ENCODE measurements at regions not wholly inside any gene's neighbourhood (a gene's known extent, or its start where the extent isn't known, plus 50 kb on each side); places are given as distances from the start of the nearest gene placed in this dataset.

GRCh38 chr2:217713395-217714286 lies 289.2 kb downstream of the TNS1 start (continued):
- TF ChIP-seq ZBTB39 (CRISPR knock-in tag; IDR thresholded peaks at IDR 0.05) = no peak
- no peak for TF ChIP-seq ZFP62 (CRISPR knock-in tag; IDR thresholded peaks at IDR 0.05)
- TF ChIP-seq ZNF350 (CRISPR knock-in tag; IDR thresholded peaks at IDR 0.05; ENCODE audit: borderline replicate concordance, low read depth) = no peak
- no peak for TF ChIP-seq ZNF3 (CRISPR knock-in tag; IDR thresholded peaks at IDR 0.05)
- TF ChIP-seq ZNF160 (CRISPR knock-in tag; IDR thresholded peaks at IDR 0.05) = no peak
- no peak for TF ChIP-seq AHR (CRISPR knock-in tag; IDR thresholded peaks at IDR 0.05)
- no peak for TF ChIP-seq ZNF660 (CRISPR knock-in tag; IDR thresholded peaks at IDR 0.05; ENCODE audit: borderline replicate concordance, low read depth)
- TF ChIP-seq ZNF33B (CRISPR knock-in tag; IDR thresholded peaks at IDR 0.05) = no peak; the same call in 1 of the 2 replicates
- TF ChIP-seq ZNF143 (CRISPR knock-in tag; IDR thresholded peaks at IDR 0.05) = no peak
- no peak for TF ChIP-seq ELF1 (CRISPR knock-in tag; IDR thresholded peaks at IDR 0.05)
- TF ChIP-seq ZNF776 (CRISPR knock-in tag; IDR thresholded peaks at IDR 0.05) = no peak
- TF ChIP-seq XBP1 (CRISPR knock-in tag; IDR thresholded peaks at IDR 0.05) = no peak
- TF ChIP-seq E2F5 (CRISPR knock-in tag; conservative IDR thresholded peaks at IDR 0.05) = no peak
- TF ChIP-seq KDM5A (IDR thresholded peaks at IDR 0.05; ENCODE audit: borderline replicate concordance, low read length) = no peak
- TF ChIP-seq ZNF607 (CRISPR knock-in tag; IDR thresholded peaks at IDR 0.05; ENCODE audit: borderline replicate concordance) = no peak
- TF ChIP-seq RFX3 (CRISPR knock-in tag; IDR thresholded peaks at IDR 0.05) = no peak
- TF ChIP-seq ZNF12 (CRISPR knock-in tag; IDR thresholded peaks at IDR 0.05) = no peak
- no peak for TF ChIP-seq ATF1 (CRISPR knock-in tag; IDR thresholded peaks at IDR 0.05)
- no peak for TF ChIP-seq TRIM24 (CRISPR knock-in tag; IDR thresholded peaks at IDR 0.05)
- TF ChIP-seq MED8 (CRISPR knock-in tag; IDR thresholded peaks at IDR 0.05; ENCODE audit: insufficient replicate concordance) = no peak
- TF ChIP-seq TCF7L2 (IDR thresholded peaks at IDR 0.05; ENCODE audit: low read depth, low read length) = no peak
- TF ChIP-seq ZBED4 (CRISPR knock-in tag; IDR thresholded peaks at IDR 0.05; ENCODE audit: borderline replicate concordance) = no peak
- no peak for TF ChIP-seq CHCHD3 (CRISPR knock-in tag; IDR thresholded peaks at IDR 0.05)
- no peak for TF ChIP-seq POLR2AphosphoS2 (IDR thresholded peaks at IDR 0.05; ENCODE audit: low read depth, low read length)
- TF ChIP-seq CBX2 (IDR thresholded peaks at IDR 0.05; ENCODE audit: low read depth, low read length) = no peak
- TF ChIP-seq CBX2 (CRISPR knock-in tag; IDR thresholded peaks at IDR 0.05; ENCODE audit: low read depth) = no peak
